Naive thymus-derived CD4-positive, alpha-beta T cell (primary cell): ENCODE measurements at regions not wholly inside any gene's neighbourhood (a gene's known extent, or its start where the extent isn't known, plus 50 kb on each side); places are given as distances from the start of the nearest gene placed in this dataset.

ENCODE experiments used
- ATAC-seq: fragments of 150-1000 bp; cut with Tn5 transposase; 2 replicates; pipeline ENCODE4 v1.10.0; 2021; ENCODE audit warnings: mild to moderate bottlenecking, moderate library complexity
- CTCF ChIA-PET: fragments of 350-600 bp; sonication (Branson Sonifier 250); formaldehyde crosslinking; loops from one replicate; lab custom pipeline; 2021; ENCODE audit warnings: antibody characterized with exemption; lab: Charles Lee
- POLR2A ChIA-PET: fragments of 350-600 bp; sonication (Branson Sonifier 250); formaldehyde crosslinking; loops from one replicate; lab custom pipeline; 2021; ENCODE audit warnings: antibody characterized with exemption, inconsistent platforms; lab: Charles Lee
- DNase-seq, 9 donors: peaks; one replicate each; pipeline versions ENCODE4 v3.0.0 to v3.0.0-alpha.2; 2020 to 2022; ENCODE audit warnings: mixed read lengths in 1 of 9
- H3K27ac ChIP-seq: one replicate; pipeline ENCODE4 v1.7.0; 2013; ENCODE audit warnings: mild to moderate bottlenecking, low read depth, low read length, moderate library complexity
- H3K27me3 ChIP-seq, 2 donors: one replicate each; pipeline ENCODE4 v1.7.0; 2013; ENCODE audit warnings: low read length in 2 of 2, mild to moderate bottlenecking in 2 of 2, moderate library complexity in 2 of 2; ENCODE audit not compliant: control insufficient read depth in 2 of 2, insufficient read depth in 2 of 2
- H3K36me3 ChIP-seq, 3 experiments: 1 replicate in 2 of 3; 2 replicates in 1 of 3; pipeline ENCODE4 v1.7.0; 2013; ENCODE audit warnings: low read length in 3 of 3, mild to moderate bottlenecking in 3 of 3, moderate library complexity in 1 of 3; ENCODE audit not compliant: insufficient read depth in 3 of 3, control insufficient read depth in 2 of 3
- H3K4me1 ChIP-seq, 2 donors: one replicate each; pipeline ENCODE4 v1.7.0; 2013; ENCODE audit warnings: low read length in 2 of 2, mild to moderate bottlenecking in 2 of 2, moderate library complexity in 1 of 2; ENCODE audit not compliant: control insufficient read depth in 2 of 2, insufficient read depth in 2 of 2
- H3K4me3 ChIP-seq: 2 replicates; pipeline ENCODE4 v1.7.0; 2013; ENCODE audit warnings: mild to moderate bottlenecking, low read length
- H3K9me3 ChIP-seq, 3 experiments: 1 replicate in 2 of 3; 2 replicates in 1 of 3; pipeline ENCODE4 v1.7.0; 2013; ENCODE audit warnings: low read length in 3 of 3; ENCODE audit not compliant: control insufficient read depth in 2 of 3
- H3K27ac Mint-ChIP-seq, 9 donors: one replicate each; pipeline ENCODE4 v1.8.0; 2020 to 2022; ENCODE audit warnings: mixed read lengths in 9 of 9, mild to moderate bottlenecking in 8 of 9, moderate library complexity in 5 of 9, inconsistent platforms in 2 of 9
- H3K27me3 Mint-ChIP-seq, 5 donors: one replicate each; pipeline ENCODE4 v1.8.0; 2021 to 2022; ENCODE audit warnings: mixed read lengths in 5 of 5, mild to moderate bottlenecking in 1 of 5
- H3K36me3 Mint-ChIP-seq, 5 donors: one replicate each; pipeline ENCODE4 v1.8.0; 2020 to 2022; ENCODE audit warnings: mixed read lengths in 5 of 5, mild to moderate bottlenecking in 3 of 5, inconsistent platforms in 1 of 5
- H3K4me1 Mint-ChIP-seq, 7 donors: one replicate each; pipeline ENCODE4 v1.8.0; 2020 to 2022; ENCODE audit warnings: mixed read lengths in 7 of 7, mild to moderate bottlenecking in 3 of 7, inconsistent platforms in 1 of 7
- H3K4me3 Mint-ChIP-seq, 10 donors: one replicate each; pipeline ENCODE4 v1.8.0; 2020 to 2022; ENCODE audit warnings: mild to moderate bottlenecking in 10 of 10, mixed read lengths in 10 of 10, moderate library complexity in 6 of 10, inconsistent platforms in 2 of 10
- H3K9me3 Mint-ChIP-seq, 11 donors: one replicate each; pipeline ENCODE4 v1.8.0; 2020 to 2022; ENCODE audit warnings: mixed read lengths in 11 of 11, mild to moderate bottlenecking in 4 of 11, inconsistent platforms in 1 of 11, moderate library complexity in 1 of 11
- intact Hi-C, 2 donors: fragments of 100-400 bp; cut with micrococcal nuclease; formaldehyde crosslinking; loops; one replicate each; pipeline ENCODE4 v1.15.1; 2023

GRCh38 chr16:61544165-61544564 is 492.1 kb downstream of the CDH8 start:
- Histone ChIP-seq H3K27me3 (no peaks in the 10 kb centered on the region), H3K4me1 (no peaks in the 10 kb centered on the region), H3K9me3 (no peaks in the 10 kb centered on the region), H3K36me3 (no peaks in the 10 kb centered on the region), H3K4me3 (no peak overlapping the region), H3K27ac (no peak overlapping the region)
- no peaks in the 10 kb centered on the region for H3K27me3 Mint-ChIP-seq
- H3K4me3 Mint-ChIP-seq = no peak overlapping the region
- H3K27ac Mint-ChIP-seq = no peak overlapping the region
- no peak for DNase-seq
- intact Hi-C loops = no loop called here
- ChIA-PET POLR2A (no interaction called here), CTCF (no interaction called here)
- H3K4me1 Mint-ChIP-seq = no peaks in the 10 kb centered on the region
- ATAC-seq = no peak
- H3K9me3 Mint-ChIP-seq = peaks cover 0 to 37% (median 9%) of the 10 kb centered on the region in 11 donors
- no peaks in the 10 kb centered on the region for H3K36me3 Mint-ChIP-seq

DNA sequence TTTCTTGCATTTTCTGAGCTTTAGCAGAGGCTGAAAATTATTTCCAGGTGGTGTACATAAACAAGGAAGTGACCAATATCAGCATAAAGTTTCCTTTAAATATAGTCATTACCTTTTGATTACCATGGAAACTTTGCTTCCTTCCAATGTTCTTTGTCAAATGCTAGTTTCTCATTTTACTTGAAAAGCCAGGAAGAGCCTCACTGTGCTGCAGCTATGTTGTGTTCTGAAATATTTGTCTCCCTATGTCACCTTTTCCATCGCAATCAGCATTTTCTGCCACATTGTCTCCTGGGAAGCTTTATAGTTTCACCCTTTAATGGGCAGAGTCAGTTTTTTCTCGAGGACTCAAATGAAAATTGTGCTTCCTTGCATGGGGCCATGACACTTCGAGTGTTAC is 496.0 kb downstream of the CDH8 start:
- ATAC-seq (no peak), DNase-seq (no peak)
- no peaks in the 10 kb centered on the region for H3K4me1 ChIP-seq
- H3K27me3 ChIP-seq = no peaks in the 10 kb centered on the region
- no peaks in the 10 kb centered on the region for H3K36me3 ChIP-seq
- no peak overlapping the region for H3K27ac ChIP-seq
- intact Hi-C loops = no loop called here
- no peaks in the 10 kb centered on the region for H3K27me3 Mint-ChIP-seq
- peaks cover 2 to 47% (median 17%) of the 10 kb centered on the region in 11 donors for H3K9me3 Mint-ChIP-seq
- H3K4me3 Mint-ChIP-seq = no peak overlapping the region
- POLR2A ChIA-PET = no interaction called here
- no peaks in the 10 kb centered on the region for H3K36me3 Mint-ChIP-seq
- H3K4me1 Mint-ChIP-seq = no peaks in the 10 kb centered on the region
- CTCF ChIA-PET = no interaction called here
- no peak overlapping the region for H3K27ac Mint-ChIP-seq
- H3K4me3 ChIP-seq = no peak overlapping the region
- H3K9me3 ChIP-seq = no peaks in the 10 kb centered on the region

- no peaks in the 10 kb centered on the region for H3K27me3 ChIP-seq
- Mint-ChIP-seq H3K27me3 (no peaks in the 10 kb centered on the region), H3K4me3 (no peak overlapping the region), H3K4me1 (no peaks in the 10 kb centered on the region), H3K9me3 (peaks cover 0 to 49% (median 11%) of the 10 kb centered on the region in 11 donors), H3K27ac (no peak overlapping the region), H3K36me3 (no peaks in the 10 kb centered on the region)
- no peaks in the 10 kb centered on the region for H3K36me3 ChIP-seq
- ATAC-seq (no peak), DNase-seq (no peak)
- ChIA-PET POLR2A (no interaction called here), CTCF (no interaction called here)
- H3K27ac ChIP-seq = no peak overlapping the region
- no peaks in the 10 kb centered on the region for H3K4me1 ChIP-seq
- no peak overlapping the region for H3K4me3 ChIP-seq
- H3K9me3 ChIP-seq = no peaks in the 10 kb centered on the region
- intact Hi-C loops = no loop called here
These were observed 505.5 kb downstream of the CDH8 start for GRCh38 chr16:61530697-61531096.

GRCh38 chr16:61500851-61501250 is 535.4 kb downstream of the CDH8 start:
- no peak overlapping the region for H3K27ac Mint-ChIP-seq
- ATAC-seq (no peak), DNase-seq (no peak)
- CTCF ChIA-PET = no interaction called here
- H3K36me3 Mint-ChIP-seq = no peaks in the 10 kb centered on the region
- H3K27me3 Mint-ChIP-seq = no peaks in the 10 kb centered on the region
- H3K36me3 ChIP-seq = no peaks in the 10 kb centered on the region
- no peak overlapping the region for H3K27ac ChIP-seq
- no peak overlapping the region for H3K4me3 ChIP-seq
- H3K9me3 Mint-ChIP-seq = peaks cover 0 to 30% (median 8%) of the 10 kb centered on the region in 11 donors
- no peak overlapping the region for H3K4me3 Mint-ChIP-seq
- no peaks in the 10 kb centered on the region for H3K9me3 ChIP-seq
- POLR2A ChIA-PET = no interaction called here
- intact Hi-C loops = no loop called here
- peaks cover 0 to 1% (median 0%) of the 10 kb centered on the region in 7 donors for H3K4me1 Mint-ChIP-seq
- H3K4me1 ChIP-seq = no peaks in the 10 kb centered on the region
- H3K27me3 ChIP-seq = no peaks in the 10 kb centered on the region

DNA sequence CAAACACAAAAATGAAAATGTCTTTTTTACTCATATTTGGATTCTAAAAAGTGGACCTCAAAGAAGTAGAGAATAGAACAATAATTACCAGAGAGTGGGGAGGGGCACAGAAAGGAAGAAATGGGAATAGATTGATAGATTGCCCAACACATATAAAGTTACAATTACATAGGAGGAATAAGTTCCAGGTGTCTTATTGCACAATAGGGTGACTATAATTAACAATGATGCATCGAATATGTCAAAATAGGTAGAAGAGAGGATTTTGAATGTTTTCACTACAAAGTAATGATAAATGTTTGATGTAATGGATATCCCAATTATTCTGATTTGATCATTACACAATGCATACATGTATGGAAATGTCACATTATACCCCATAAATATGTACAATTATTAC is 556.0 kb downstream of the CDH8 start:
- ChIA-PET CTCF (no interaction called here), POLR2A (no interaction called here)
- Mint-ChIP-seq H3K4me3 (no peak overlapping the region), H3K27me3 (no peaks in the 10 kb centered on the region), H3K9me3 (peaks cover 4 to 44% (median 15%) of the 10 kb centered on the region in 11 donors), H3K27ac (no peak overlapping the region), H3K36me3 (no peaks in the 10 kb centered on the region), H3K4me1 (no peaks in the 10 kb centered on the region)
- ATAC-seq (no peak), DNase-seq (no peak)
- intact Hi-C loops = no loop called here
- H3K9me3 ChIP-seq = no peaks in the 10 kb centered on the region
- no peak overlapping the region for H3K27ac ChIP-seq
- no peak overlapping the region for H3K4me3 ChIP-seq
- no peaks in the 10 kb centered on the region for H3K4me1 ChIP-seq
- H3K36me3 ChIP-seq = no peaks in the 10 kb centered on the region
- no peaks in the 10 kb centered on the region for H3K27me3 ChIP-seq

GRCh38 chr16:61471737-61472136 is 564.5 kb downstream of the CDH8 start:
- intact Hi-C loops = no loop called here
- H3K4me3 Mint-ChIP-seq = no peak overlapping the region
- no peak overlapping the region for H3K27ac Mint-ChIP-seq
- no peaks in the 10 kb centered on the region for H3K9me3 ChIP-seq
- H3K4me1 Mint-ChIP-seq = no peaks in the 10 kb centered on the region
- no peak overlapping the region for H3K27ac ChIP-seq
- no peaks in the 10 kb centered on the region for H3K4me1 ChIP-seq
- H3K27me3 ChIP-seq = no peaks in the 10 kb centered on the region
- peaks cover 0 to 3% (median 0%) of the 10 kb centered on the region in 5 donors for H3K36me3 Mint-ChIP-seq
- ChIA-PET POLR2A (no interaction called here), CTCF (no interaction called here)
- no peaks in the 10 kb centered on the region for H3K27me3 Mint-ChIP-seq
- H3K4me3 ChIP-seq = no peak overlapping the region
- H3K36me3 ChIP-seq = no peaks in the 10 kb centered on the region
- ATAC-seq (no peak), DNase-seq (no peak)
- peaks cover 1 to 48% (median 18%) of the 10 kb centered on the region in 11 donors for H3K9me3 Mint-ChIP-seq

GRCh38 chr16:61471023-61471422 is 565.2 kb downstream of the CDH8 start:
- Histone ChIP-seq H3K9me3 (no peaks in the 10 kb centered on the region), H3K27ac (no peak overlapping the region), H3K36me3 (no peaks in the 10 kb centered on the region), H3K4me1 (no peaks in the 10 kb centered on the region), H3K27me3 (no peaks in the 10 kb centered on the region), H3K4me3 (no peak overlapping the region)
- Mint-ChIP-seq H3K9me3 (peaks cover 3 to 50% (median 16%) of the 10 kb centered on the region in 11 donors), H3K4me3 (no peak overlapping the region), H3K36me3 (peaks cover 0 to 3% (median 0%) of the 10 kb centered on the region in 5 donors), H3K27ac (no peak overlapping the region), H3K4me1 (no peaks in the 10 kb centered on the region), H3K27me3 (no peaks in the 10 kb centered on the region)
- no peak for DNase-seq
- POLR2A ChIA-PET = no interaction called here
- no peak for ATAC-seq
- intact Hi-C loops = no loop called here
- CTCF ChIA-PET = no interaction called here
